Testis (tissue), 2 donors: ENCODE measurements at regions not wholly inside any gene's neighbourhood (a gene's known extent, or its start where the extent isn't known, plus 50 kb on each side); places are given as distances from the start of the nearest gene placed in this dataset.
"Not testable (repeated sequence)": the region's sequence is repeated elsewhere in the genome, so short reads cannot be mapped to it uniquely, and the experiment has no call there.

ENCODE experiments used
- DNase-seq: peaks from one replicate; pipeline ENCODE4 v3.0.0-alpha.2; 2019
- H3K27ac ChIP-seq, 2 donors: fragments of 200-600 bp; sonication (generic); one replicate each; pipeline ENCODE4 v1.5.1; 2019
- H3K27me3 ChIP-seq: fragments of 200-600 bp; sonication (generic); one replicate; pipeline ENCODE4 v1.5.1; 2019
- H3K36me3 ChIP-seq: fragments of 200-600 bp; sonication (generic); one replicate; pipeline ENCODE4 v1.5.1; 2017; ENCODE audit warnings: low read depth; ENCODE audit errors: missing control alignments
- H3K4me1 ChIP-seq: fragments of 200-600 bp; sonication (generic); one replicate; pipeline ENCODE4 v1.5.1; 2019
- H3K4me3 ChIP-seq, 2 donors: fragments of 200-600 bp; sonication (generic); one replicate each; pipeline ENCODE4 v1.5.1; 2017 to 2019
- H3K9me3 ChIP-seq: fragments of 200-600 bp; sonication (generic); one replicate; pipeline ENCODE4 v1.5.1; 2017
- POLR2A ChIP-seq: fragments of 450-650 bp; IDR thresholded peaks from one replicate; pipeline ENCODE4 v1.6.1; 2017; ENCODE audit warnings: antibody characterized with exemption, mild to moderate bottlenecking, moderate library complexity
- WGBS, 2 donors: methylation state at CpG; one replicate each; pipeline ENCODE4 v1.1.5; 2018; 5-methylcytosine and 5-hydroxymethylcytosine counted together
- intact Hi-C: fragments of 100-400 bp; cut with DNase I; formaldehyde crosslinking; loops from one replicate; pipeline ENCODE4 v1.15.1; 2023; ENCODE audit warnings: low total_unique reads
- TF ChIP-seq, protein P1 (sequence below), 3 experiments: fragments of 450-650 bp in 2 of 3; fragments of 200-600 bp in 1 of 3; sonication (generic) in 1 of 3; IDR thresholded peaks; one replicate each; pipeline ENCODE4 v1.5.1; 2016 to 2019; ENCODE audit warnings: antibody characterized with exemption in 3 of 3, mild to moderate bottlenecking in 2 of 3, moderate library complexity in 1 of 3

DNA sequence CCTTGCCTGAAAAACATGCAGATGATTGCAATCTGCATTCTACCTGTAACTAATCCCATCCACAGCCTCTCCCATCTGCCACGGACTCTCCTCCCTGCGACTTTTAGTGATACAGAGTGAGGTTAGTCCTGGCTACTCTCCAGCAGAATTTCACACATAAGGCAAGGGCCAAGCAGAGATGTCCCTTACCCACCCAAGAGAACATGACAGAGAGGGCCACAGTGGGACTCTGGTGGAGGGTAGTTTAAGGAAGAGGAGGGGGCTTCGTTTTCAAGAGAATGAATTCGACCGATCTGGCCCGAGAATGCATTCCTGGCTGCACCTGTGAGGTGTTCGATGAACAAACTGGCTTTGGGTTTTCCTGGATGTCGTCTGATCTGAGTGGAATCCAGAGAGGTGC is 87.5 kb upstream of the SIM2 start:
- Histone ChIP-seq H3K9me3 (no peaks in the 10 kb centered on the region), H3K27ac (no peak overlapping the region), H3K27me3 (no peaks in the 10 kb centered on the region), H3K4me1 (no peaks in the 10 kb centered on the region), H3K36me3 (no peaks in the 10 kb centered on the region), H3K4me3 (no peak overlapping the region)
- no peak for TF ChIP-seq POLR2A
- TF ChIP-seq, protein P1, sequence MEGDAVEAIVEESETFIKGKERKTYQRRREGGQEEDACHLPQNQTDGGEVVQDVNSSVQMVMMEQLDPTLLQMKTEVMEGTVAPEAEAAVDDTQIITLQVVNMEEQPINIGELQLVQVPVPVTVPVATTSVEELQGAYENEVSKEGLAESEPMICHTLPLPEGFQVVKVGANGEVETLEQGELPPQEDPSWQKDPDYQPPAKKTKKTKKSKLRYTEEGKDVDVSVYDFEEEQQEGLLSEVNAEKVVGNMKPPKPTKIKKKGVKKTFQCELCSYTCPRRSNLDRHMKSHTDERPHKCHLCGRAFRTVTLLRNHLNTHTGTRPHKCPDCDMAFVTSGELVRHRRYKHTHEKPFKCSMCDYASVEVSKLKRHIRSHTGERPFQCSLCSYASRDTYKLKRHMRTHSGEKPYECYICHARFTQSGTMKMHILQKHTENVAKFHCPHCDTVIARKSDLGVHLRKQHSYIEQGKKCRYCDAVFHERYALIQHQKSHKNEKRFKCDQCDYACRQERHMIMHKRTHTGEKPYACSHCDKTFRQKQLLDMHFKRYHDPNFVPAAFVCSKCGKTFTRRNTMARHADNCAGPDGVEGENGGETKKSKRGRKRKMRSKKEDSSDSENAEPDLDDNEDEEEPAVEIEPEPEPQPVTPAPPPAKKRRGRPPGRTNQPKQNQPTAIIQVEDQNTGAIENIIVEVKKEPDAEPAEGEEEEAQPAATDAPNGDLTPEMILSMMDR (IDR thresholded peaks at IDR 0.05): no peak
- intact Hi-C loops: no loop called here
- 80 to 83% methylated on average over 8 of the region's 8 CpGs for WGBS, 2 donors
- no peak for DNase-seq

DNA sequence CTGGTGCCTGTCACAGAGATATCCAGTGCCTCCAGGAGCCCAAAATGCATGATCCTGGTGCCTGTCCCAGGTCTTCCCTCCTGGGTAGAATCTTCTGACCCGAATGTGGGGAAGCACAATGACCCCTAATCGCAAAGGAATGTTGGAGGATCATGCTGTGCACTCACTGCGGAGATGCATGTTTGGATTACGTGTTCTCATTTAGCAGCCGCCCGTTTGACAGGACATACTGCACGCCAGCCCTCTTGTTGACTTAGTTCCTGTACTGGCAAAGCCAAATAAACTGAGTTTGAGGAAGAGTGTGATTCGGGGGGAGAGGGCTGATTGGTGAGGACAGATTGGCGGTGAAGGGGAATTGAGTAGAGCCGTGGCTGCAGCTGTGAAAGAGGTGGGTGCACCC is 85.9 kb upstream of the SIM2 start:
- Histone ChIP-seq H3K4me1 (no peaks in the 10 kb centered on the region), H3K36me3 (no peaks in the 10 kb centered on the region), H3K27ac (no peak overlapping the region), H3K4me3 (no peak overlapping the region), H3K9me3 (no peaks in the 10 kb centered on the region), H3K27me3 (no peaks in the 10 kb centered on the region)
- DNase-seq: no peak
- intact Hi-C loops: no loop called here
- TF ChIP-seq, protein P1 (IDR thresholded peaks at IDR 0.05): no peak
- no peak for TF ChIP-seq POLR2A
- WGBS, 2 donors: 80 to 89% methylated on average over 10 of the region's 10 CpGs

DNA sequence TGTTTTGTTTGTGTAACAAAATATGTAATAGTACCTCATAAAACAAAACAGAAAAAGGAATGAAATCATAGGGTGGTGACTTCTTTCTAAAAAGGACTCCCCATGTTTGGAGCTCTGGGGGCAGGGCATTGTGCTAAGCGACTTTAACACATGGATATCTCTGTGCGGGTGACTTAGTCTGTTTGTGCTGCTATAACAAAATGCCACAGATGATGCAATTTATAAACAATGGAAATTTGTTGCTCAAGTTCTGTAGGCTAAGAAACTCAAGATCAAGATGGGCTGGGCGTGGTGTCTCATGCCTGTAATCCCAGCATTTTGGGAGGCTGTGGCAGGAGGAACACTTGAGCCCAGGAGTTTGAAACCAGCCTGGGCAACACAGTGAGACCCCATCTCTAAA is 85.4 kb upstream of the SIM2 start:
- H3K4me1 ChIP-seq: no peaks in the 10 kb centered on the region
- intact Hi-C loops: no loop called here
- H3K36me3 ChIP-seq: no peaks in the 10 kb centered on the region
- no peak for TF ChIP-seq POLR2A
- TF ChIP-seq, protein P1 (IDR thresholded peaks at IDR 0.05): no peak
- WGBS, 2 donors: 89 to 98% methylated on average over 3 of the region's 3 CpGs
- H3K9me3 ChIP-seq: no peaks in the 10 kb centered on the region
- no peak for DNase-seq
- H3K4me3 ChIP-seq: no peak overlapping the region
- no peaks in the 10 kb centered on the region for H3K27me3 ChIP-seq
- H3K27ac ChIP-seq: no peak overlapping the region

DNA sequence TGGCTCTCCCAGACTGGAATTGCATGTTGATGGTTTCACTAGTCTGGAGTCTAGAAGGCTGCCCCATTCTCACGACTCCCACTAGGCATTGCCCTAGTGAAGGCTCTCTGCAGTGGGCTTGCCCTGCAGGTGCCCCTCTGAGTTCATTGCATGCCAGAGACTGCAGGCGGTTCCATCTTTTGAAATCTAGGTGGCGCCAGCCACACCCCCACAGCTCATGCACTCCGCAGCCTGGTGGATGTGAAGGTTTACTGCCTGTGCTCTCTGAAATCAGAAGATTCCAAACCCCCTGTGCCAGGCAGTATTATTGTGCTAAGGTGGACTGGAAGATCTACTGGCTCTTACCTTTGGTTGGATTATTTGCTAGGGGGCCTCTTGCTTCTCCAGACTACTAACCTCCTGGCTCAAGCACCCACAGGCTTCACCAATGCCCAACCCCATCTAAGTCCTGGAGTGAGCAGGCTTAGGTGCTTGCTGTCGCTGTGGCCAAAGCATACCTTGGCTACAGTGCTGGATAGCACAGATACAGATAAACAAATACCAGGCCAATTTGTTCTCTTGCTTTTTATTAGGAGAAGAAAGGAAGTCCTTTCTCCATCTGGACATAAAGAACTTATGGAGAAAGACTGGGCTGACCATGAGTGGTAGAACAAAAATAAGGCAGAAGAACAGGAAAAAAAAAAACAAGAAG is 83.5 kb upstream of the SIM2 start:
- H3K9me3 ChIP-seq: no peaks in the 10 kb centered on the region
- intact Hi-C loops: no loop called here
- no peaks in the 10 kb centered on the region for H3K4me1 ChIP-seq
- no peak overlapping the region for H3K4me3 ChIP-seq
- 85 to 86% methylated on average over 3 to 5 of the region's 5 CpGs for WGBS, 2 donors
- H3K27me3 ChIP-seq: no peaks in the 10 kb centered on the region
- TF ChIP-seq POLR2A: no peak
- TF ChIP-seq, protein P1 (IDR thresholded peaks at IDR 0.05): no peak
- no peak overlapping the region for H3K27ac ChIP-seq
- DNase-seq: no peak
- no peaks in the 10 kb centered on the region for H3K36me3 ChIP-seq

DNA sequence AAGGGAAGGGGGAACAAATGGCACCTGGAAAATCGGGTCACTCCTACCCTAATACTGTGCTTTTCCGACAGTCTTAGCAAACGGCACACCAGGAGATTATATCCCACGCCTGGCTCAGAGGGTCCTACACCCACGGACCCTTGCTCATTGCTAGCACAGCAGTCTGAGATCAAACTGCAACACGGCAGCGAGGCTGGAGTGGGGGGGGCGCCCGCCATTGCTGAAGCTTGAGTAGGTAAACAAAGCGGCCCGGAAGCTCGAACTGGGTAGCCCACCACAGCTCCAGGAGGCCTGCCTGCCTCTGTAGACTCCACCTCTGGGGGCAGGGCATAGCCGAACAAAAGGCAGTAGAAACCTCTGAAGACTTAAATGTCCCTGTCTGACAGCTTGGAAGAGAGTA is 82.1 kb upstream of the SIM2 start:
- H3K27ac ChIP-seq, H3K9me3 ChIP-seq, intact Hi-C loops, H3K4me3 ChIP-seq, H3K4me1 ChIP-seq, H3K27me3 ChIP-seq, DNase-seq, H3K36me3 ChIP-seq: not testable (repeated sequence)
- 94 to 96% methylated on average over 13 of the region's 13 CpGs for WGBS, 2 donors

DNA sequence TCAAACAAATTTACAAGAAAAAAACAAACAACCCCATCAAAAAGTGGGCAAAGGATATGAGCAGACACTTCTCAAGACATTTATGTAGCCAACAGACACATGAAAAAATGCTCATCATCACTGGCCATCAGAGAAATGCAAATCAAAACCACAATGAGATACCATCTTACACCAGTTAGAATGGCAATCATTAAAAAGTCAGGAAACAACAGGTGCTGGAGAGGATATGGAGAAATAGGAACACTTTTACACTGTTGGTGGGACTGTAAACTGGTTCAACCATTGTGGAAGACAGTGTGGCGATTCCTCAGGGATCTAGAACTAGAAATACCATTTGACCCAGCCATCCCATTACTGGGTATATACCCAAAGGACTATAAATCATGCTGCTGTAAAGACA is 77.1 kb upstream of the SIM2 start:
- DNase-seq, H3K9me3 ChIP-seq, H3K27ac ChIP-seq, H3K4me3 ChIP-seq, H3K36me3 ChIP-seq, H3K27me3 ChIP-seq, H3K4me1 ChIP-seq, intact Hi-C loops: not testable (repeated sequence)
- 100% methylated on average over 1 of the region's 1 CpG; no CpG with 5 or more reads in 1 of the 2 donors for WGBS, 2 donors
